ENCODE measurements at regions not wholly inside any gene's neighbourhood (a gene's known extent, or its start where the extent isn't known, plus 50 kb on each side); places are given as distances from the start of the nearest gene placed in this dataset.

DNA sequence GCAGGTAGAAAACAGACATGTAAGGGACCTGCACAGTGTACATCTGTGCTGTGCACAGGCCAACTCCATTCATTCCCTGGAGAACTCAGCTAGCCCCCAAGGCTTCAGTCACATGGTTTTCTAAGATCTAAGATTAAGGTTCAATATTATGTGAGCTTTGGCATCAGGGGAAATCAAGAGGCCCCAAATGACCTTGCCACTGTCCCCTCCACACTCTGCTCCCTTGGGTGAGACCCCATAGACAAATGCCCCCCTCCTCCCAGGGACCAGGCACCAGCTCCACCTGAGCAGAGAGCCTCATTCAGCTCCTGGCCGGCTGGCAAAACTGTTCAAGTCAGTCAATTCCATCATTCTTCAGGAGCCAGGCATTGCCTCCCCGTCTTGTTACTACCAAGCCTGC, 93.6 kb upstream of the TMEM18 start:
- peak overlapping the region; percentile 62; the same call in 1 of the 2 replicates for H2BK12ac ChIP-seq (ENCODE audit: low read depth, low read length)
- H3K4me3 ChIP-seq (ENCODE audit: extremely low read depth in 1 of 4, insufficient read depth in 2 of 4, low read depth in 3 of 4, low read length in 4 of 4): no peak overlapping the region
- H3K4ac ChIP-seq (replicated peaks; ENCODE audit: insufficient read length, low read depth, low read length): no peak overlapping the region
- H3K27me3 ChIP-seq (replicated peaks in 1 of 4; ENCODE audit: control insufficient read depth in 3 of 4, extremely low read depth in 1 of 4, insufficient read depth in 3 of 4, low read length in 3 of 4): no peaks in the 10 kb centered on the region
- no peak for FAIRE-seq
- H2AK5ac ChIP-seq (ENCODE audit: low read depth, low read length): no peak overlapping the region
- no peak for TF ChIP-seq CHD1 (IDR thresholded peaks at IDR 0.05; ENCODE audit: low read depth, low read length)
- no peak for TF ChIP-seq SRF (IDR thresholded peaks at IDR 0.05; ENCODE audit: low read depth, low read length)
- TF ChIP-seq KDM5A (IDR thresholded peaks at IDR 0.05; ENCODE audit: low read length): no peak
- TF ChIP-seq NANOG (IDR thresholded peaks at IDR 0.05; ENCODE audit: insufficient read depth, low read depth, low read length, poor library complexity, severe bottlenecking): no peak
- no peak for TF ChIP-seq RXRA (IDR thresholded peaks at IDR 0.05; ENCODE audit: insufficient read depth, low read depth, low read length)
- TF ChIP-seq RAD21 (IDR thresholded peaks at IDR 0.05 in 1 of 2, conservative IDR thresholded peaks at IDR 0.05 in 1 of 2; ENCODE audit: low read depth in 2 of 2, low read length in 2 of 2): no peak
- no peak for TF ChIP-seq PHF8 (conservative IDR thresholded peaks at IDR 0.05; ENCODE audit: low read depth, low read length)
- no peak for TF ChIP-seq SAP30 (IDR thresholded peaks at IDR 0.05; ENCODE audit: insufficient read depth, insufficient replicate concordance, low read length)
- TF ChIP-seq CBX5 (IDR thresholded peaks at IDR 0.05; ENCODE audit: low read depth, low read length): no peak
- H3K27ac ChIP-seq (ENCODE audit: low read depth, low read length): no peak overlapping the region
- 92% methylated on average over 2 of the region's 2 CpGs; no CpG with 5 or more reads in 1 of the 2 experiments for WGBS, 2 experiments (ENCODE audit: extremely low coverage in 1 of 2, insufficient coverage in 1 of 2, insufficient read length in 1 of 2, insufficient replicate concordance in 2 of 2, low coverage in 1 of 2, low lambda C conversion rate in 2 of 2, missing lambda C conversion rate in 1 of 2)
- H3K4me1 ChIP-seq (replicated peaks in 1 of 4; ENCODE audit: control insufficient read depth in 3 of 4, insufficient read depth in 4 of 4, low read length in 3 of 4): peaks cover 0 to 19% (median 9%) of the 10 kb centered on the region in 4 experiments; a peak in 6 of 7 replicates
- no peak overlapping the region for H3K56ac ChIP-seq (replicated peaks; ENCODE audit: insufficient read length, low read depth, low read length)
- CTCF ChIA-PET (ENCODE audit: partially characterized antibody): interaction anchor here (1.7 kb wide), 1 partner anchor 10 kb away, joined by 6 read pairs; no protein-coding TSS in a partner anchor
- H3K23ac ChIP-seq (ENCODE audit: insufficient read length): no peak overlapping the region
- POLR2A ChIA-PET (ENCODE audit: partially characterized antibody): no interaction called here
- H3K9me3 ChIP-seq (ENCODE audit: insufficient read depth in 2 of 2, low read depth in 1 of 2, low read length in 1 of 2): no peaks in the 10 kb centered on the region
- H3K23me2 ChIP-seq (ENCODE audit: low read depth, low read length): no peaks in the 10 kb centered on the region; the same call in 1 of the 2 replicates
- no peak overlapping the region for H3K4me2 ChIP-seq (ENCODE audit: insufficient read depth in 1 of 2, low read depth in 2 of 2, low read length in 2 of 2)
- H3K14ac ChIP-seq (ENCODE audit: insufficient read length): no peak overlapping the region
- H2BK20ac ChIP-seq (ENCODE audit: low read length): no peak overlapping the region
- no peak overlapping the region for H2BK15ac ChIP-seq (ENCODE audit: low read length)
- no peak overlapping the region for H4K91ac ChIP-seq (replicated peaks; ENCODE audit: insufficient read length, low read length)
- H3K79me1 ChIP-seq (ENCODE audit: low read depth, low read length): no peaks in the 10 kb centered on the region
- no peak overlapping the region for H3K18ac ChIP-seq (ENCODE audit: extremely low read depth, low read length)
- H4K8ac ChIP-seq (ENCODE audit: extremely low read depth, insufficient read depth, low read length): no peak overlapping the region; the same call in 1 of the 2 replicates
- no peaks in the 10 kb centered on the region for H3K79me2 ChIP-seq (ENCODE audit: control insufficient read depth in 1 of 2, insufficient read depth in 2 of 2, low read length in 2 of 2)
- no peak for DNase-seq (ENCODE audit: low read depth in 1 of 2, low spot score in 2 of 2)
- no peak overlapping the region for H4K5ac ChIP-seq (ENCODE audit: insufficient read length, low read depth, low read length)
- H2AFZ ChIP-seq (ENCODE audit: low read length): no peak overlapping the region
- no peaks in the 10 kb centered on the region for H3K36me3 ChIP-seq (ENCODE audit: control insufficient read depth in 2 of 4, insufficient read depth in 4 of 4, low read length in 3 of 4)
- H2BK5ac ChIP-seq (ENCODE audit: low read depth, low read length): no peak overlapping the region
- no peak overlapping the region for H2BK120ac ChIP-seq (replicated peaks; ENCODE audit: low read depth, low read length)
- no peak overlapping the region for H3K9ac ChIP-seq (replicated peaks in 1 of 4; ENCODE audit: extremely low read depth in 1 of 4, low read depth in 3 of 4, low read length in 3 of 4)
- H4K20me1 ChIP-seq (replicated peaks in 1 of 2; ENCODE audit: control insufficient read depth in 1 of 2, insufficient read depth in 2 of 2, low read length in 2 of 2): no peaks in the 10 kb centered on the region
